HG02852 (cell line): ENCODE measurements at regions not wholly inside any gene's neighbourhood (a gene's known extent, or its start where the extent isn't known, plus 50 kb on each side); places are given as distances from the start of the nearest gene placed in this dataset.
"Not testable (repeated sequence)": the region's sequence is repeated elsewhere in the genome, so short reads cannot be mapped to it uniquely, and the experiment has no call there.

Source experiments
- ATAC-seq: cut with Tn5 transposase; IDR thresholded peaks from one replicate; pipeline ENCODE4 v1.9.1; 2021; ENCODE audit warnings: mild to moderate bottlenecking, moderate library complexity; ENCODE audit not compliant: unreplicated experiment

- ATAC-seq, result no peak
These were observed 332.5 kb downstream of the VRK1 start for GRCh38 chr14:97129639-97130038.

- ATAC-seq, result not testable (repeated sequence)
These were observed 338.7 kb downstream of the VRK1 start for GRCh38 chr14:97135847-97136246.

- no peak for ATAC-seq
These were observed 340.5 kb downstream of the VRK1 start for GRCh38 chr14:97137705-97138104.

- no peak for ATAC-seq
These were observed 341.6 kb downstream of the VRK1 start for GRCh38 chr14:97138801-97139200.

DNA sequence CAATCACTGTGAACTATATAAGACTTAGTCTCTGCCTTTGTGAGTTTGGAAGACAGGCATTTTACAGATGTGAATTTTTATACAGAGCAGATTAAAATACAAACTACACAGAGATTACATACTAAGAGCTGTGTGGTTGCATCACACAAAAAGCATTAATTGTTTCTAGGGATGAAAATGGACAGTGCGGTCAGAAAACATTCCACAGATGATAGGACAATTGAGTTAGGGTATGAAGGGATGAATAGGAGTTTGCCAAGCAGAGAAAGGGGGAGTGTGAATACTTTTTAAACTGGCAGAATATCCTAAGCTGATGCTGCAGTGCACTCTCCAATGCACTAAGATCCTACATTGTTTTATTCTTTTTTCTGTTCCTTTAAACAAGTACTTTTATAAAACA lies 345.8 kb downstream of the VRK1 start:
- no peak for ATAC-seq

DNA sequence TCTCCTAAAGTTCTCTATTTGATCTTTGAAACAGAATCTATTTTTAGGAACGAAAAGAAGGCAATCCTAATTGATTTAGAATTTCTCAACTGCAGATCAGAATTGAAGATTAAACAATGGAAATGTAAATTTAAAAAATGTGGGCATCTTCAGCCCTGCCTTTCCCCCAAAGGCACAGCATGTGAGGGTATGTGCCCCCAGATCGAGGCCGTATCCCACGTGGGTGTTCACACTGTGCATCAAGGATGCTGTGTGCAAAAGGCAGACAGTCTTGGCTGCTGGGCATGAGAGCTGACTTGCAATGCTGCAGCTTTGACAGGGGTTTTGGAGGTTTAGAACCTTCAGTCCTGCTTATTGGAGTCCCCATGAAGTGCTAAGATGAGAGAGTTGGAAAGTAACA lies 346.3 kb downstream of the VRK1 start:
- ATAC-seq, result no peak

DNA sequence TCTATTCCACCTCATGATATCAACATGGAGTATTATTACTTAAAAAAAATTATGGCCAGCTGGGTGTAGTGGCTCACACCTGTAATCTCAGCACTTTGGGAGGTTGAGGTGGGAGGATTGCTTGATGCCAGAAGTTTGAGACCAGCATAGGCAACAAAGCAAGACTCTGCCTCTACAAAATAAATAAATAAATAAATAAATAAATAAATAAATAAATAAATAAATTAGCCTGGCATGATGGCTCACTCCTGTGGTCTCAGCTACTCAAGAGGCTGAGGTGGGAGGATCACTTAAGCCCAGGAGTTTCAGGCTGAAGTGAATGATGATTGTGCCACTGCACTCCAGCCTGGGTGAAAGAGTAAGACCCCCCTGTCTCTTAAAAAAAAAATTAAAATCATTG lies 350.8 kb downstream of the VRK1 start:
- not testable (repeated sequence) for ATAC-seq

DNA sequence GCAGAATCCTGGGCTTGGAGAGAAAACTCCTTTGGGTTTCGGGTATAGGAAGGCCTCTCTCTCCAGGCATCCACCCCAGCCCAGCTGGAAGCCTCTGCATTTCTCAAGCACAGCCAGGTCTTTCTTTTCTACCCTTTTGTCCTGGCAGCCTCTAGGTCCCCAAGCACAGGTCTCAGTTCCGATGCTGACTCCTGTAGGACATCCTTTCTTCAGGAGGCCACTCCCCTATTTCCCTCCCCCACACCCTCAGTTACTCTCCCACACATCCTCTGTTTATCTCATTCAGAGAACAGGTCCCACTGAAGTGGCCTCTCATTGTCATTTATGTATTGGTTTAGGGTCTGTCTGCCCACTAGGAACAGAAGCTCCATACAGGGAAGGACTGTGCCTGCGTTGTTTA lies 352.6 kb downstream of the VRK1 start:
- ATAC-seq, result no peak

DNA sequence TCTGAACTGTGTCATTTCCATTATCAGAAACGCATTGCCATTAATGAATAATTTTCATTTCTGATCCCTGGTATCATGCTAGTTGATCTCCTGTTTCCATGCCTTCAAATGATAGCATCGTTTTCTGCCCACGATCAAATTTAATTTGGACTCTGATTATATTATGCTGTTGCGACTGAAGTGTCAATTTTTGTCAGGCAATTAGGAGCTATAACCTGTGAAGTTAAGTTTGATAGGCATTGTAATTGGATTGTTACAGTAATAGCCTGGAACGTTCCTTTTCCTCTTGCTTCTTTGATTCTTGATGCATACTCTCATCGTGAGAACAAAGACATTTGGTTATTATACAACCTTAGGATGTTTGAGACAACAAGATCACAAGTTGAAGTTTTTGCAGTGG lies 356.3 kb downstream of the VRK1 start:
- no peak for ATAC-seq

DNA sequence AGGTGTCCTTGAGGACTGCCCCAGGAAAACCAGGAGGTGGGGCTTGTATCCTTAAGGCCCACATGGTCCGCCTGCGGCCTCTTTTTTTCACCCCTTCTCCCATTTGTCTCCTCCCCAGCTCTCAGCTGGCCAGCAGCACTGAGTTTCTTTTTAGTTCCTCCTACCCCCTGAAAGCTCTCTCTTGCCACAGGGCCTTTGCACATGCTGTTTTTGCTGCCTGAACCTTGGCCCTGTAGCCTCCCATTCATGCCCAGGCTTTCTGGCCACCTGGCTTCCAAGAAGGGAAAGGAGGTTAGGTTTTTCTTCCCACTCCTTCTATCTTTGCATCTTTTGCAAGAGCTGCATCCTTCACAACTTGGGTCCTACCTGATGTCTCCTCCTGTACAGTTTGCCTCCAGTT lies 358.1 kb downstream of the VRK1 start:
- ATAC-seq, result no peak

GRCh38 chr14:97155814-97156213 lies 358.6 kb downstream of the VRK1 start:
- no peak for ATAC-seq

GRCh38 chr14:97156705-97157104 lies 359.5 kb downstream of the VRK1 start:
- no peak for ATAC-seq

- no peak for ATAC-seq
These were observed 360.9 kb downstream of the VRK1 start for GRCh38 chr14:97158102-97158501.

GRCh38 chr14:97159124-97159523 lies 361.9 kb downstream of the VRK1 start:
- no peak for ATAC-seq

DNA sequence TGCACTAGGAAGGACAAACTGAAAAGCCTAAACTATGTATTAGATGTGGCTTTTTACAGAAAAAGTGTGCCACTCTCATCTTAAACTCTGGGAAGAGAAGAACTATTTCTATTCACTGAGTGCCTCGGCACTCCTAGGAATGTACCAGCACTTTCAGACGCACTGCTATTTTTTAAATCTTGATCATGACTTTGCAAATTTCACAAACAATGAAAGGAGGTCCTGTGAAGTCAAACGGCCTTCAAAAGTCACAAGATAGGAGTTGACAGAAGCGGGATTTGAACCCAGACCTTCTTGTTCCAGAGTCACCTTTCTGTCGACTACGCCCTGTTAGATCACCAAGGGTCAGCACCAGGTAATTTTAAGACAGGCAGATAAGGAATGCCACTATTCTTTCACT lies 365.4 kb downstream of the VRK1 start:
- ATAC-seq, result no peak

DNA sequence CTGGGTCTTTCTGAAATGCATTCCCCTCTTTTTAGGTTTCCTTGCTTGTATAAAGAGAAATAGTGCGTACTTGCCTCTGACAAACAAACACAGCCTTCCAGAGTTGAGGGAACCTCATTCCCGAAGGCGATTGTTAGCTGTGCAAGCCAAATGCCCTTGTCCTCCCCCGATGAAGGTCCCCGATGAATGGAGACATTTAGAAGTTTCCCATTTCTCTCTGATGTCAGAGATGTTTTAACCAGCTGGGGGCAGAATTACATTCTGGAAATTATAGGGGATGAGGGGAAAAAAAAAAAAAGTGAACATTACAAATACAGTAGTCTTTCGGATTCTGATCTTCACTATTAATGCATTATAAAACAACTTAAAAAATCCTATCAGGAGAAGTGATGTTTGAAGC lies 366.8 kb downstream of the VRK1 start:
- no peak for ATAC-seq

GRCh38 chr14:97166497-97166896 lies 369.3 kb downstream of the VRK1 start:
- ATAC-seq, result no peak

DNA sequence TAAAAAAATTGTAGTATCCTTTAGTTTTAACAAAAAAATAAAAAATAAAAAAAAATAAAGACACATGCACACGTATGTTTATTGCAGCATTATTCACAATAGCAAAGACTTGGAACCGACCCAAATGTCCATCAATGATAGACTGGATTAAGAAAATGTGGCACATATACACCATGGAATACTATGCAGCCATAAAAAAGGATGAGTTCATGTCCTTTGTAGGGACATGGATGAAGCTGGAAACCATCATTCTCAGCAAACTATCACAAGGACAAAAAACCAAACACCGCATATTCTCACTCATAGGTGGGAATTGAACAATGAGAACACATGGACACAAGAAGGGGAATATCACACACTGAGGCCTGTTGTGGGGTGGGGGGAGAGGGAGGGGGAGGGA lies 370.4 kb downstream of the VRK1 start:
- not testable (repeated sequence) for ATAC-seq

GRCh38 chr14:97172644-97173043 lies 375.5 kb downstream of the VRK1 start:
- ATAC-seq, result no peak

DNA sequence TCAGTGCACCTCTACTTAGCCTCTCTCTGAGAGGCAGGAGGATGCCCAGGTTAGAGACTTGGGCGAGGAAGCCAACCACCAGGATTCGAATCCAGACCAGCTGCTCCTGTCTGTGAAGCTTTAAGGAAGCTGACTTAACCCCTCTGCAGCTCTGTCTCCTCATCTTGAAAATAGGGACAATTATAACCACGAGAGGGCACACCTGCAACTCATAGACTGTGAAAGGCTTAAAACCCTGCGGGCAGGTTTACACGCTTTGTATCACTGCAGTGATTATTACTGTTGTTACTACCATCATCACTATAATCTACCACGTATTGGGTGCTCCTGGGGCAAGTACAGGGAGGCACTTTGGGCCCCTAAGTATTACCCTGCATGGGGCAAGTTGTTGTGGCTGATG lies 379.8 kb downstream of the VRK1 start:
- no peak for ATAC-seq

DNA sequence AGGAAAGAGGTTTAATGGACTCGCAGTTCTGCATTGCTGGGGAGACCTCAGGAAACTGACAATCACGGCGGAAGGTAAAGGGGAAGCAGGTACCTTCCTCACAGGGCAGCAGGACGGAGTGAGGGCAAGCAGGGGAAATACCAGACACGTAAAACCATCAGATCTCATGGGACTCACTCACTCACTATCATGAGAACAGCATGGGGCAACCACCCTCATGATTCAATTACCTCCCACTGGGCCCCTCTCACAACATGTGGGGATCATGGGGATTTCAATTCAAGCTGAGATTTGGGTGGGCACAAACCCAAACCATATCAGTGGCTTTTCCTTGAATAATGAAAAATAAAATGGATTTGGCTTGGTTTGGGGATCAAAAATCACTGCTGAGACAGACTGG lies 380.5 kb downstream of the VRK1 start:
- ATAC-seq, result no peak

- no peak for ATAC-seq
These were observed 381.6 kb downstream of the VRK1 start for GRCh38 chr14:97178781-97179180.

DNA sequence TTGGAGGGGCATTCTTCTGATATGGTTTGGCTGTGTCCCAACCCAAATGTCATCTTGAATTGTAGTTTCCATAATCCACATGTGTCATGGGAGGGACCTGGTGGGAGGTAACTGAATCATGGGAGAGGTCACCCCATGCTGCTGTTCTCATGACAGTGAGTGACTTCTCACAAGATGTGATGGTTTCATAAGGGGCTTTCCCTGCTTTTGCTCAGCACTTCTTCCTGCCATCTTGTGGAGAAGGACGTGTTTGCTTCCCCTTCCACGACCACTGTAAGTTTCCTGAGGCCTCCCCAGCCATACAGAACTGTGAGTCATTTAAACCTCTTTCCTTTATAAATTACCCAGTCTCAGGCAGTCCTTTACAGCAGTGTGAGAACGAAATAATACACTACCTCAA lies 382.4 kb downstream of the VRK1 start:
- ATAC-seq, result no peak
